ENCODE measurements at regions not wholly inside any gene's neighbourhood (a gene's known extent, or its start where the extent isn't known, plus 50 kb on each side); places are given as distances from the start of the nearest gene placed in this dataset.
A peak's percentile ranks its signal among the peaks of the same experiment; 100 is the strongest.

DNA sequence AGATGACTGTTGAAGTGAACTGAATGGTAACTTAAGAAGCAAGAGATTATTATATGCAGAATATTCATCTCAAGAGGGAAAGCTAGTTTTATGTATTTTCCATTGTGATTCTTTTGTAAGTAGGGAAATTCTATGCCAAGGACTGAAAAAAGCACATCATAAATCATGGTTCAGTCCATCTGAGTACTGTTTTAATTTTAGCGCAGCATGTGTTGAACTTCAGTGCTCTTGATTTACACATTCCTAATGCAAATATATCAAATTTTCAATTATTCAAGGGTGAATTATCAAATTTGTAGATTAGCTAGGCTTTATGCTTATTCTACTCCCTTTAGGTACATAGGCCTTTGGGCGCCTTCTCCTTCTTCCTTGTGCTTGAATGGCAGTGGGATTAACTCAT lies 50.3 kb upstream of the TCF12 start:
- no peak for DNase-seq (ENCODE audit: low read depth in 2 of 3, low spot score in 2 of 3)

DNA sequence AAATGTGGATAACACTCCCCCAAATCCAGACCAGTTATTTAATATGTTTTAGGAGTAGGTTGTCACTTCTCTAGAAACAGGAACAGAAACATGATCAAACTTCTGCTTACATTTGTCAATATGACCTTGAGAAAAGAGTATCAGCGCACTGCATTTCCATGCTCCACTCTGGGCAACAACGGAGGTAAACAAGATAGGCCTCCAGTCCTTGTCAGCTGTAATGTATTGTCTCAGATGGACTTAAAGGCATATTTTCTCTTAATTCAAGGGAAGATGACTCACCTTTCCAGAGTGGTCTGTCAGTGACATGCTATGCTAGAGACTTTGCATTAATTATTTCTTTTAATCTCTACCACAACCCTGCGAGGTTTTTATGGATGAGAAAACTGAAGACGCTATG lies 51.6 kb upstream of the TCF12 start:
- DNase-seq (ENCODE audit: low read depth in 2 of 3, low spot score in 2 of 3) = no peak

DNA sequence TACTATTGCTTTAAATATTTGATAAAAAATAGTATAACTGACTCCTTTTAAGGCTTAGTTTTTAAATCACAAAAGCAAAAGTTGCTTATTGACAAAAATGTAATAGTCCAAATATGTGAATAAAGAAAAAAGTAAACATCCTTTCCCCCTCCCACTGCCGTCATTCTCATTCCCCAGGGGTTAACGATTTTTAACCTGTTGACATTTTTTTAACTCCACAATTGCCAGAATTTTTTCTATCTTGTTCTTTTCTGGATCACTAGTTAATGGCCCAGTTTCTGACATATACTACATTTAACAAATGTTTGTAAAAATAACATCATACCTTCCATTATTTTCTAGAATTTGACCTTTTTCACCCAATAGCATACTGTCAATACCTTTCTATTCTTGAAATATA lies 60.6 kb upstream of the TCF12 start:
- no peak for DNase-seq (ENCODE audit: low read depth in 2 of 3, low spot score in 2 of 3)

DNA sequence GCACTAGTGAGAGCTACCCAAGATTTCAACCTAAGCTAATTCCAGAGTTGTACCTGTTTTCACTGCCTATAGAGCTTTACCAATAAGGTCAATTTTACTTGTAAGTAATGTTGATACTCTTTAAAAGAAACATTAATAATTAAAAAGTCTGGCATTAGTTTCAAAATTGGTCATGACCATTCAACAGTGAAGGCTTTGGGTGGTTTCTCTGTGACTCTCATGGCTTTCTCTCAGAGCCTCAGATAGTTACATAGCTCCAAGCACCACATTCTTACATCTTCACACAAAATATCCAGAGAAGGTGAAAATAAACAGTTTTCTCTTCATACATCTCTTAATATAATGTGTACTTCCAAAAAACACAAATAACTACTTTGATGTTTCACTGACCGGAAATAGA lies 61.5 kb upstream of the TCF12 start:
- no peak for DNase-seq (ENCODE audit: low read depth in 2 of 3, low spot score in 2 of 3)

DNA sequence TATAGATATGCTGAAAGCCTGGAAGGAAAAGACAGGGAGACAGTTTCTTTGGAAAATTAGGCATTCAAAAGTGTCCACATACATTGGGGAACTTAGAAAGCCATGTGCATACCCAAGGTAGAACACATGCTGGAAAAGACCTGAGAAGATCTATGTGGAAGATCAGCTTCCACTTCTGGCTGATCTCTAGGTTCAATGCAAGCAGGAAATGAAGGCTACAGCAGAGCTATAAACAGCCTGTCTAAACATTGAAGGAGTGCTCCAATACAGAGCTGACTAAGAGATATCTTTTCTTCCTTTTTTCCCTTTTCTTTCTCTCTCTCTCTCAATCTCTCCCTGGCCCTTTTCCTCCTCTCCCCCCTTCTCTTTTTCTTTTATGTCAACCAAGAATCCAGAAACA lies 73.6 kb upstream of the TCF12 start:
- no peak for DNase-seq (ENCODE audit: low read depth in 2 of 3, low spot score in 2 of 3)

DNA sequence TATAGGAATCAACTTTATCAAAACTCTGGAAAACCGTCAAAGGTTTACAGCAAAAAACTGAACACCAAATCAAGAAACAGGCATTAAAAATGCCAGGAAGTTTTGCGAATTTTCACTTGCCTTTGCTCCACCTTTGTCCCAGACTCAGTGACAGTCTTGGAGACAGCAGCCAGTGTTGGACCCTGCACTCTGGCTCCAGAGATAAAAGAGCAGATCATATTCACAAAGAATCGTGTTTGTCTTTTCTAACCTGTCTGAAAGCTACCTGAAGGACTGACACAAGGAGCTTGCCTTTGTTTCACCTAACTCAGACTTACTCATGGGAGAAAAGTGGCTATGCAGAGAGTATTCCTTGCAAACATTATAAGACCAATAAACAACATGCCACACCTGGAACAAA lies 74.0 kb upstream of the TCF12 start:
- DNase-seq (ENCODE audit: low read depth in 2 of 3, low spot score in 2 of 3) = no peak

DNA sequence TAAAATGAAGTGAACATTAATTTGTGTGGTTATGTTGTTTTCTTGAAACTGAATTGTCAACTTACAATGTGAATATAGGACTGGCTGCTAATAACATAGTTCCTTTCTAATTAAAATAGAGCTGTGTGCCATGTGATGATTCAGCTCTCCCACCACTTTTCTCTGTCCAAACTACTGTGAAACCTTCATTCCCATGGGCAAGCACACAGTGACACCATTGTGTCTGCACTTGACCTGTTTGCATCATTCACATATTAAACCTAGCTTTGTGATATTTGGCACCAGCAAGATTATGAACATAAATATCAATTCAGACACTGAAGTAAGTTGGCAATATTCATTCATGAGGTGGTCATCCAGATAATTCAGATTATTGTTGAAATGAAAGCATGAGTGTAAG lies 78.8 kb upstream of the TCF12 start:
- DNase-seq (ENCODE audit: low read depth in 2 of 3, low spot score in 2 of 3) = no peak

DNA sequence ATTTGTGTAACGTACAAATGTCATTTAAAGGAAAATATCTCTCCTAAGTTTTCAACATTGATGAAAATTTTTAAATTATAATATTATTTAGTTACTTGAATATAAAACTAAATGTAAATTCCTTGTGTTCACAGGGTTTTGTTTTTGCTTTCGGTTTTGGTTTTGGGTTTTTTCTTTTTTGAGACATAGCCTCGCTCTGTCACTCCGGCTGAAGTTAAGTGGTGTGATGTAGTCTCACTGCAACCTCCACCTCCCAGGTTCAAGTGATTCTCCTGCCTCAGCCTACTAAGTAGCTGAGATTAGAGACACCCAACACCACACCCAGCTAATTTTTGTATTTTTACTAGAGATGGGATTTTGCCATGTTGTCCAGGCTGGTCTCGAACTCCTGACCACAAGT lies 79.3 kb upstream of the TCF12 start:
- no peak for DNase-seq (ENCODE audit: low read depth in 2 of 3, low spot score in 2 of 3)

DNA sequence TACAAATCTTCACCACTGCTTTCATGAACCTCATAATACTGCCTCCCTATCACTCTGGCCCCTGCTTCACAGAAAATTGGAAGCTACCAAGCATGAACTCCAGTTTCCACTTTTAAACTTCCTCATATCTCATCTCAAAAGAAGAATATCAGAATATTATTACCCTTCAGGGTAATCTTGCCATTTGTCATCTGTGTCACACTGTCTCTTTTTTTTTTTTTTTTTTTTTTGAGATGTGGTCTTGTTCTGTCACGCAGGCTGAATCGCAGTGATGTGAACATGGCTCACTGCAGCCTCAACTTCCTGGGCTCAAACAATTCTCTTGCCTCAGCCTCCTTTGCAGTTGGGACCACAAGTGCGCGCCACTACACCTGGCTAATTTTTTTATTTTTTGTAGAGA lies 80.4 kb upstream of the TCF12 start:
- DNase-seq (ENCODE audit: low read depth in 2 of 3, low spot score in 2 of 3) = no peak

DNA sequence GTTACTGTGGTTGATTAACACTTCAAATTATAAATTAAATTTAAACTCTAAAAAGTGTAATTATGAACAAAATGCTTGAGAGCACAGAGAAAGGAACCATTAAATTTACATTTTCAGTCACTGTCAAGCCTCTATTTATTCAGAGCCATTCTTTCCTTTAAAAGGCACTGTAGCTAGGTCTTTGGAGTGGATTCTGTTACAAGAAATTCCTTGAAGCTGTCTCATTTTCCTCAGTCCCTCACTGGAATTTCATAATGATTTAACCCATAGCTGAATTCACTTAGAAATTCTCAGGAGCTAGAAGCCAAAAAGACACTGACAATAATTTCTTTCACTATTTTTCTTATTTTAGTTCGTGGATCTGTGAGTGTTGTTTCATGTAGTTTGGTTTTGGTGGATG lies 81.2 kb upstream of the TCF12 start:
- no peak for DNase-seq (ENCODE audit: low read depth in 2 of 3, low spot score in 2 of 3)

DNA sequence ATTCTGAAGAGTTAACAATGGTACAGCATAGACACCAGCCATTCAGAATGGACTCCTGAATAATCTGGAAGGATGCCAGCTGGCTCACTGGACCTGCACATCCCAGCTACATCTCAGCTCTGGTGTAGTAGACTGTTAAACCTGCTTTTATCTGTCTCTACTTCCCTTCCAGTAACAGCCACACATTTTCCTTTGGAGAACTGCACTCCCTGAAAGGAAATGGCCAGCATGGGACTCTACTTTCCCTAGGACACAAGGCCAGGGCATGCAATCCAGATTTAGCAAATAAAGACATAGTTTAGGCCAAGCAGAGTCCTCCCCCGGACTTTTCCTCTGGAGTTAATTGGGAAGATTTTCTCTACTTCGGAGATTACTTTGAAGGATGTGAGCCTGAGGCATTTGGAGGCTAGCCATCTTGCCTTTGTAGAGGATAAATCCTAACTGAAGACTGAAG lies 82.7 kb upstream of the TCF12 start:
- DNase-seq (ENCODE audit: low read depth in 2 of 3, low spot score in 2 of 3) = no peak

DNA sequence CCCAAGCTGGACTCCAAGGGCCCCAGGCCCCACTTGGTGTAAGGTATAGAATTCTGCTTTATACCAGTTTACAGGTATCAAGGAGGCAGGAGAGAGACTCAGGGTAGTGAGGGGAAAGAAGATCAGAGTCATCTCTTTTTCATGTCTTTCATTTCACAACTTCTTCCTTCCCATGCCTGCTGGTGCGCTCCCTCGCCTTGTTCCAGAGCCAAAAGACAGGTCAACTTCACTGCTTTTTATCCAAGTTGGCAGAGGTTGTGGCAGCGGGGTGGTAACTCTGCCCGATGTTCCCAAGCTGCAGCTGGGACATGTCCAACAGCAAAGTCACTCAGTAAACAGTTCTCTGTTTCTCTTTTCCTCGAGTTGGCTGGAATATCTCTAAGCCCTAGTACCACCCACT lies 86.3 kb upstream of the TCF12 start:
- DNase-seq (ENCODE audit: low read depth in 2 of 3, low spot score in 2 of 3) = no peak

DNA sequence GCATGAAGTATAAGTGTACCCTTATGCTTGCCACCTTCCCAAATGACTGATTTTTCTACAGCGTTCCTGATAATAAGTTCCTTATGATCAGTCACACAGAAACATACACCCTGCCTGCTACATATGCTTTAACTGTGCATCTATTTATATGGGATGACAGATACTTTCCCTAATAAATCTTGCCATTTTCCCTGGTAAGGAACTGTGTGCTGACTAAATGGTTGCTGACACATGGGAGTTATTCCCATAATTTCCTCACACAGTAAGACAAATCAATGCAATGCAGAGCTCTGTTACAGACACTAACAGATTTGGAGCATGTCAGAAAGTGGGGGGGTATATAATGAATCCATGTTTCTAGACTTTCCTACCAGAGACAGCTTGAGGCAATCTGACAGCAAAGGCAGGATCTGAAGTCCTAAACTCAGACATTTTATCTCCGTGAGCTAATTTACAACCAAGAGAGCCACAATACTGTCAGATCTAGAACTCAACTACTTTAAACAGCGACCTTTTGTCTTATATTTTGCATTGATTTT lies 86.9 kb upstream of the TCF12 start:
- no peak for DNase-seq (ENCODE audit: low read depth in 2 of 3, low spot score in 2 of 3)

DNA sequence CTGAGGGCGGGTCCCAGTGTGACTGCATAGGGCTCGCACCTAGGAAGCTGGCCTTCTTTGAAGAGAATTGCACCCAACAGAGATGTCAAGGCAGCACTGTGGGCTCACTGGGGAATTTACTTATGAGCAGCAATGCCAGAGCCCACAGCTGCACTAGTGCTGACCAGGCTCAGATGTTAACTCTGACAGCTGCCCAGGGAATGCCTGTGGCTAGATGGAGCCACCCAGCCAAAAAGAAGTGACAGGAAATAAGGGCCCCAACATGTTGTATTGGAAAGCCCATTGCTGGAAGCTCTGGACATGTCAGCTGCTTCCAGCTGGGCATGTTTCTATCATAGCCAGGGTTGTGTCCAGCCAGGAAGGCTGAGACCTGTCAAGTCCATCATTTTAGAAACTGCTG lies 90.9 kb upstream of the ZNF280D start:
- DNase-seq (ENCODE audit: low read depth in 2 of 3, low spot score in 2 of 3) = no peak

DNA sequence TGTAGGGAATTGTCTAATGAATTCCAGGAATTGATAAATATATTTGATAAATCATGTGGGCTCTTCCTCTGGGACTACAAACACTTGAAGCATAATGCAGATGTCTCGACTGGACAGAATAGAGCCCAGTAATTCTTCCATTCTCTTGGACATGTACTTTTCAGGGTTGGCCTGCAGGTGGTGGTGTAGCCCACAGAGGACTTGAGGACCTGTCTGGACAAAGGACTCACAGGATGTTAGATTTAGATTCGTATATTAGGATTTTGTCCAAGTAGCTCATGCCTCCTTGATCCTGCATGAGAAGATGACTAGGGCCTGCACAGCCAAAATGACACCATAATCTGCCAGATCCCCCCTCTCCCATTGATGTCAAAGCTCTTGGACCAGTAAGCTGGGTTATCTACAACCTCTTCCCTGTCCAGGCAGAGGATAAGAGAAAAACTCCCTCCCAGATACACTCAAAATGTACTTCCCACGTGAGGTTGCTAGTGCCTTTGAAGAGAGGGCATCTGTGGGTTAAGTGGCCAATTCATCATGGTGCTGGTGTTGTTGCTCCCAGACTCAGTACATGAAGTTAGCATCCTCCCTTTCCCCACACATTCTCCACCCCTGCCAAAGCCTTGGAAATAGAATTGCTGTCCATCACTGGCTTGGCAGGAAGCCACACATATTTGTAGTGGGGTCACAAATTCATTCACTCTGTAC lies 88.6 kb upstream of the ZNF280D start:
- peak in 1 of 3 experiments; percentile 13 for DNase-seq (ENCODE audit: low read depth in 2 of 3, low spot score in 2 of 3)

DNA sequence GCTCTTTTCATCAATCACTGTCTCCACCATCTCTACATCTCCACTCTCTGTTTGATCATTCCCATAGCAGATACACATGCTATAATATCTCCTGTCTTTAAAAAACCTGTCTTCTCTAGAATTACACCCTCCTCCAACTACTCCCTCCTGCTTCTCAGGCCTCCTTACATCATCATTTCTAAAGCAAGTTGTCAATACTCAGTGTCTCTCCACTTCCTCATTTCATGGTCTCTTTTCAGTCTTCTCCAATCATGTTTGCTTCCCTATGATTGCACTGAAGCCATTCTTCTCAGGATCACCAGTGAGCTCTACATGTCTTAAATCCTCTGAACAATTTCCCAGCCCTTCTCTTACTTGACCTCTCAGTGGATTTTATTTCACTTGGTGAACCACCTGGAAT lies 87.0 kb upstream of the ZNF280D start:
- no peak for DNase-seq (ENCODE audit: low read depth in 2 of 3, low spot score in 2 of 3)

DNA sequence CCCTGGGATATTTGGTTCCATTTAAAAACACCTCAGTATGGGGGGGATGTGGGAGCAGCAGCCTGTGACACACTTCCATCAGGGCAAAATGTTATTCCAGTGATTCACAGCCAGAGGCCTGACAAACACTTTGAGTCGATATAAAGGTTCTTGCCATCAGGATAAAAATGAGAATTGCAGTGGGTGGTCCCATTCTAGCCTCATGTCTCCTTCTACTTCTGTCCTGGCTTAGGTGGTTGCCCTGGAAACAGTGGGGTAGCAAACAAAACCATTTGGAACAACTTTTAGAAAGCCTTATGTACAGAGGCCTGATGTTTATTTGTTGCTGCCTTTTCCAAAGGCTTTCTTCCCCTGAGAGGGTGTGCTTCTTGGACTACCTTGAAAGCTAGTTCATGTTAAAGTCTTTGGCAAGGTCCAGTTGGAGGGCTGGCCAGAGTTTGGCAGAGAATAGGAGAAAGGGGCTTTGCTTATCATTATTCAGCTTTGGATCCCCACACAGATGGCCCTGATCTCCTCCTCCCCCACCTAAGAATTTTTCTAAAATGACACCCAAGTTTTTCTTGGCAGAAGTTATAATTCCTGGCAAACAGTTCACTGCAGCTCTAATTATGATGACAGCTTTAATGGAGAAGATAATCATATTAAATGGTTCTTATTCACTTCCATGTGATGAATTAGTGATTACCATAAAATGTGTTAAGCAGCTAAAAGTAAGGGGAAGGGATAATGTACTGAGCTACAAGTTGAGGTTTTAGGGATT lies 84.2 kb upstream of the ZNF280D start:
- no peak for DNase-seq (ENCODE audit: low read depth in 2 of 3, low spot score in 2 of 3)

DNA sequence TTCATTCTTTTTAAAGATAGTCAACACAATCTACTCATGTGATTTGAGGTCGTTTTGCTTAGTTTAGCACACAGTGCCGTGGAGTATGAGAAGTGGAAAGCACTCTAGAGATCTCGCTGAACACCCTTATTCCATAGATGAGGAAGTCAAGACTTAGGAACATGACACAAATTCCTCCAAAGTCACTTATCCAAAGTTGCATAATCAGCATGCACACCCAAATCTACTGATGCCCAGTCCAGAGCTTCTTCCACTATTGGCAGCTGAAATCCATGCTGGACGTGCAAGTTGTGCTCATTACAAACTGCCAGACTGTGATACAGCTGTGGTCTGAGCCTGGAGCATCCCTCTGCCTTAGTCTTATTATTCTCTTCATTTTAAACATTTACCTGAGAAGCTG lies 83.5 kb upstream of the ZNF280D start:
- no peak for DNase-seq (ENCODE audit: low read depth in 2 of 3, low spot score in 2 of 3)

DNA sequence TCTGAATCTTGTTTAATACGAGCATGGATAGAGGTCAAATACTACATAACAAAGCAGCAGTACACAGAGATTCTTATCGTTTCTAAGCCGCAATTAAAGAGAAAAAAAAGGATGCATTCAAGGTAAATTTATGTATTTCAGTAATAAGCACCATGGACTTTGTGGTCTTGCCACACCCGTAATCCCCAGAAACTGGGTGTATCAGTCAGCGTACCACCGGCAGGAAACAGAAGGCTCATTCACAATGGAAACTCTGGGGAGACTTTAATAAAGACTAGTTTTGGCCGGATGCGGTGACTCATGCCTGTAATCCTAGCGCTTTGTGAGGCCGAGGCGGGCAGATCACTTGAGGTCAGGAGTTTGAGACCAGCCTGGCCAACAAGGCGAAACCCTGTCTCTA lies 81.9 kb upstream of the ZNF280D start:
- DNase-seq (ENCODE audit: low read depth in 2 of 3, low spot score in 2 of 3) = no peak

DNA sequence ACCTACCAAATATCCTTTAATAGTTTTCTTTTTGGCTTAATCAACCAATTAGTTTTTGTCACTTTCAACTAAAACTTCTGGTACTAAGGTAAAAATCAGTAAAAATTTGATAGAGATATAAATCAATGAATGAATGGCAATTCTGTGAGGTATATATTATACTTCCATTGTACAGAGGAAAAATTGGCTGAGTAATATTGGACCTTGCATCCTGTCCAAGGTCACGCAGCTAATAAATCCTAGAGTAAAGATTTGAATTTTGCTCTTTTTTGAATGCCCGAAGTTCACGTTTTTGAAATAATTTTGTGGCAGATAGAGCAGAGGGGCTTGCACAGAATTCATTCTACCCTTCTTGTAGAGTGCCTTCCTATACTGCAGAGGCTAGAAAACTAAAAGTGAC lies 81.1 kb upstream of the ZNF280D start:
- no peak for DNase-seq (ENCODE audit: low read depth in 2 of 3, low spot score in 2 of 3)

DNA sequence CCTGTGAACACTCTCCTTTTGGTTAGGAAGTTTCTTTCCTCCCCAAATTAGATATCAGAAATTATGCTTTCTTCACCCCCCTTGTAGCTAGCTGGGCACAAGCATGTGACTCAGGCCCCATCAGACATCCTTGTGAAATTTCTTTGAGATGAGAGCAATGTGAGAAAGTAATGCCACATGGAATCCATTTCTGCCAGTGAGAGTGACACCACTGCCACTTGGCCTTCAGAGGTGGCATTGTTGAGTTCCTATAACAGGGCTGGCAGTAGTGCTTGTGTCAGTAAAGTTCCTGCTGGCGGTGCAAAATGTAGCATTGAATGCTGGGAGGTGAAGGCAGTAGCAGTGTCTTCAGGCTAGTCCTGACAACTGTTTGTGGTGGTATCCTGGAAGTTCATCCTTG lies 80.7 kb upstream of the ZNF280D start:
- DNase-seq (ENCODE audit: low read depth in 2 of 3, low spot score in 2 of 3) = no peak

DNA sequence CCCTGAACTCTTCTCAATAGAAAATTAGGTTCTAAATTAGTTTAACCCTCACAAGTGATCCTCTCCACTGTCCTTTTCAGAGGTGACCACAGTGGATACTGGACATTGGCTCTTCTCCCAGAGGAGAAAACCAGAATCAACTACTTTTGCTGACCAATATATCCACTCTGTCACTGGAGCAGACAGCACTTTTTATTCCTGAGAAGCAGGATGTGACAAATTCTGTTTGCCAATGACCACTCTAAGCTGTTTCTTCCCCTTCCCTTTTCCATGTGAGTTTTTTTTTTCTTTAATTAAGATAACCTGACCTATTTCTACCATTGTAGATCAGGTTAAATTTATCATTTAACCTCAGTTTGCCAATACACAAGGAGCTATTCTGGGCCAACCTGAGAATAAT lies 79.7 kb upstream of the ZNF280D start:
- no peak for DNase-seq (ENCODE audit: low read depth in 2 of 3, low spot score in 2 of 3)

DNA sequence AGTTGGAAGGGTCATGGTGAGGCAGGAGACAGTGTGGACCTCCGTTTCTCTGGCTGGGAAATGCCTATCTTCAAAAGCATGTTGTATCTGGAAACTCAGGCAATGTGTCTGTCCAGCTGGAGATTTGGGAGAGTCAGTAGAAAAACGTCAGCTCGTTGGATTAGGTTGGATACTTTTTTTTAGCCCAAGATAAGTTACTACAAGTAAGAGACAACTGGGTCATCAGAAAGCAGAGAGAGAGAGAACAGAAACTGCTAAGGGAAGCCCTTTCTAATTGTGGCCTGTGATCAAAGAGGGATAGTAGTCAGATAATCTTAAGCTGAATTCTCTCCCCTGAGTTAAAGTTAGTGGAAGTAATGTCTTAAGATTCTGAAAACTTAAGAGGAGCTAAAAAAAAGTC lies 78.9 kb upstream of the ZNF280D start:
- DNase-seq (ENCODE audit: low read depth in 2 of 3, low spot score in 2 of 3) = no peak
